Endothelial cell of umbilical vein (primary cell): ENCODE measurements at regions not wholly inside any gene's neighbourhood (a gene's known extent, or its start where the extent isn't known, plus 50 kb on each side); places are given as distances from the start of the nearest gene placed in this dataset.

Source experiments
- EZH2 ChIP-seq: IDR thresholded peaks from 2 replicates; pipeline ENCODE4 v1.6.1; 2012; ENCODE audit warnings: borderline replicate concordance, low read depth, mild to moderate bottlenecking, moderate library complexity, low read length, inconsistent platforms; ENCODE audit not compliant: severe bottlenecking
- JUN ChIP-seq: IDR thresholded peaks from 2 replicates; pipeline ENCODE4 v1.6.1; 2011; ENCODE audit warnings: borderline replicate concordance, low read depth; ENCODE audit not compliant: insufficient read length, insufficient read depth
- POLR2A ChIP-seq: IDR thresholded peaks from 2 replicates; pipeline ENCODE4 v1.6.1; 2012; ENCODE audit warnings: low read depth, mild to moderate bottlenecking, control low read depth, low read length
- POLR2AphosphoS5 ChIP-seq: IDR thresholded peaks from 2 replicates; pipeline ENCODE4 v1.6.1; 2012; ENCODE audit warnings: low read depth, mild to moderate bottlenecking, control low read depth, low read length, moderate library complexity; ENCODE audit not compliant: insufficient read depth
- TF ChIP-seq, protein P1 (sequence below), 2 donors: IDR thresholded peaks; 1 replicate in 1 of 2; 2 replicates in 1 of 2; pipeline ENCODE4 v1.5.1; 2011; ENCODE audit warnings: low read length in 2 of 2, mild to moderate bottlenecking in 2 of 2, moderate library complexity in 2 of 2, control low read depth in 1 of 2, inconsistent platforms in 1 of 2, low read depth in 1 of 2; ENCODE audit not compliant: insufficient read depth in 1 of 2; ENCODE audit errors: extremely low read depth in 1 of 2

- TF ChIP-seq, protein P1, sequence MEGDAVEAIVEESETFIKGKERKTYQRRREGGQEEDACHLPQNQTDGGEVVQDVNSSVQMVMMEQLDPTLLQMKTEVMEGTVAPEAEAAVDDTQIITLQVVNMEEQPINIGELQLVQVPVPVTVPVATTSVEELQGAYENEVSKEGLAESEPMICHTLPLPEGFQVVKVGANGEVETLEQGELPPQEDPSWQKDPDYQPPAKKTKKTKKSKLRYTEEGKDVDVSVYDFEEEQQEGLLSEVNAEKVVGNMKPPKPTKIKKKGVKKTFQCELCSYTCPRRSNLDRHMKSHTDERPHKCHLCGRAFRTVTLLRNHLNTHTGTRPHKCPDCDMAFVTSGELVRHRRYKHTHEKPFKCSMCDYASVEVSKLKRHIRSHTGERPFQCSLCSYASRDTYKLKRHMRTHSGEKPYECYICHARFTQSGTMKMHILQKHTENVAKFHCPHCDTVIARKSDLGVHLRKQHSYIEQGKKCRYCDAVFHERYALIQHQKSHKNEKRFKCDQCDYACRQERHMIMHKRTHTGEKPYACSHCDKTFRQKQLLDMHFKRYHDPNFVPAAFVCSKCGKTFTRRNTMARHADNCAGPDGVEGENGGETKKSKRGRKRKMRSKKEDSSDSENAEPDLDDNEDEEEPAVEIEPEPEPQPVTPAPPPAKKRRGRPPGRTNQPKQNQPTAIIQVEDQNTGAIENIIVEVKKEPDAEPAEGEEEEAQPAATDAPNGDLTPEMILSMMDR (IDR thresholded peaks at IDR 0.05; ENCODE audit: extremely low read depth in 1 of 2, insufficient read depth in 1 of 2, low read depth in 1 of 2, low read length in 2 of 2), result no peak
- TF ChIP-seq POLR2AphosphoS5 (no peak), JUN (no peak), POLR2A (no peak), EZH2 (no peak)
Measured at GRCh38 chr22:48309836-48310235, 1517.8 kb downstream of the BRD1 start.
